GM13977 (cell line): ENCODE measurements at regions not wholly inside any gene's neighbourhood (a gene's known extent, or its start where the extent isn't known, plus 50 kb on each side); places are given as distances from the start of the nearest gene placed in this dataset.

Experiments
- DNase-seq: peaks from one replicate; pipeline ENCODE4 v3.0.0; 2012; ENCODE audit warnings: low spot score
- in situ Hi-C: fragments of 300-500 bp; cut with MboI; formaldehyde crosslinking; loops from one replicate; pipeline ENCODE4 v1.12.0; 2022; ENCODE audit warnings: low sequenced_read_pairs, low pct_unique_long_range_greater_than_20kb, mixed read lengths, inconsistent platforms; ENCODE audit not compliant: unreplicated experiment
- TF ChIP-seq, protein P1 (sequence below): IDR thresholded peaks from 2 replicates; pipeline ENCODE4 v1.5.1; 2012; ENCODE audit warnings: mild to moderate bottlenecking, control low read depth; ENCODE audit not compliant: insufficient read depth; ENCODE audit errors: extremely low read depth, missing control alignments

DNA sequence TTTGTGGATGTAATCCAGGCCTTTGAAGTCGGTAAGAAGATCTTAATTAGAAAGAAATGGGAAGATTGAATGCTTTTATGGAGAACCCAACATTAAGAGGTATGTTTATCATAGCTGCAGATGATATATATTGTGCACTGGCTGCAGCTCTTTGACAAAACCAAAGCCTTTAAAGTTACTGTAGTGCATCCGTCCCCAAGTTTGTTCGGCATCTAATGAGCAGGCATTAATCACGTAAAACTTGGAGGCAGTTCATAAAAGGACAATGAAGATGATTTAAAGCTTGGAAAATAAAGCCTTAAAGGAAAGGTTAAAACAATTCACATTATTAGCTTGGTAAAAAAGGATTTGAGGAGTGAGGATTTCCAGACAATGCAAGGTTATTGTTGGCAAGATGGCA lies 150.8 kb upstream of the ARX start:
- in situ Hi-C loops, result no loop called here
- TF ChIP-seq, protein P1, sequence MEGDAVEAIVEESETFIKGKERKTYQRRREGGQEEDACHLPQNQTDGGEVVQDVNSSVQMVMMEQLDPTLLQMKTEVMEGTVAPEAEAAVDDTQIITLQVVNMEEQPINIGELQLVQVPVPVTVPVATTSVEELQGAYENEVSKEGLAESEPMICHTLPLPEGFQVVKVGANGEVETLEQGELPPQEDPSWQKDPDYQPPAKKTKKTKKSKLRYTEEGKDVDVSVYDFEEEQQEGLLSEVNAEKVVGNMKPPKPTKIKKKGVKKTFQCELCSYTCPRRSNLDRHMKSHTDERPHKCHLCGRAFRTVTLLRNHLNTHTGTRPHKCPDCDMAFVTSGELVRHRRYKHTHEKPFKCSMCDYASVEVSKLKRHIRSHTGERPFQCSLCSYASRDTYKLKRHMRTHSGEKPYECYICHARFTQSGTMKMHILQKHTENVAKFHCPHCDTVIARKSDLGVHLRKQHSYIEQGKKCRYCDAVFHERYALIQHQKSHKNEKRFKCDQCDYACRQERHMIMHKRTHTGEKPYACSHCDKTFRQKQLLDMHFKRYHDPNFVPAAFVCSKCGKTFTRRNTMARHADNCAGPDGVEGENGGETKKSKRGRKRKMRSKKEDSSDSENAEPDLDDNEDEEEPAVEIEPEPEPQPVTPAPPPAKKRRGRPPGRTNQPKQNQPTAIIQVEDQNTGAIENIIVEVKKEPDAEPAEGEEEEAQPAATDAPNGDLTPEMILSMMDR, result no peak
- no peak for DNase-seq

DNA sequence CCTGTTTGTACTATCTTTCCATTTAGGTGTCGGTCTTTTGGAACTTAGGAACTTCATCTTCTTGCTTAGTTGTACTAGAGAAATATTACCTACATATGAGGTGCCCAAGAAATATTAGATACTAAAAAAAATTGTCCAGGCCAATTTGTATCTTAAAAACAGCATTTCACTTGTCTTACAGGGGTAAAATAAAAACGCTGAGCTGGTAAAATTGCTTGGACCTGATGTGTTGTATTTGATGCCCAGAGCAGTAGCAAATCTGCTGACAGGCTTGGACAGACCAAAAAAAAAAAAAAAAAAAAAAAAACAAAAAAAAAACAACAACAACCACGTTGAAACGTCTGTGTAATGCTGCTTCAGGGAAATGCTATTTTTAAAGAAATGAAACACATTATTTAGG lies 150.4 kb upstream of the ARX start:
- in situ Hi-C loops, result no loop called here
- TF ChIP-seq, protein P1, result no peak
- no peak for DNase-seq

DNA sequence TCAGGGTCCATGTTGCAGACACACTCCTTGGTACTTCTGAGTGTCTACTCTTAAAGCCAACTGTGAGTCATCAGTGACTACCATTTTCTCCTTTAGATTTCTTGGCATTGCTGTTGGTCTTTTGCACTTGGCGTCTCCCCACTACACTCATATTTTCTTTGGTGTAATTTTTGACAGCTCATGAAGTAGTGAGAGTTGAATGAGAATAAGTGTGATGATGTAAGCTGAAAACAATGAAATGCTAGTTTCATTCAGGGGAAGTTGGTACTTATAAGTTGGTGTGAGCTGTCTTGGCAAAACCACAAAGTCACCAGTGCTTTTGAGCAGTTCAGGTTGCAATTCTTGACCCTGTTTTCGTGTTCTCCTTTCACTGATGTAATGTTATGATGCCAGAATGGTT lies 142.9 kb upstream of the ARX start:
- in situ Hi-C loops, result no loop called here
- TF ChIP-seq, protein P1, result no peak
- no peak for DNase-seq

DNA sequence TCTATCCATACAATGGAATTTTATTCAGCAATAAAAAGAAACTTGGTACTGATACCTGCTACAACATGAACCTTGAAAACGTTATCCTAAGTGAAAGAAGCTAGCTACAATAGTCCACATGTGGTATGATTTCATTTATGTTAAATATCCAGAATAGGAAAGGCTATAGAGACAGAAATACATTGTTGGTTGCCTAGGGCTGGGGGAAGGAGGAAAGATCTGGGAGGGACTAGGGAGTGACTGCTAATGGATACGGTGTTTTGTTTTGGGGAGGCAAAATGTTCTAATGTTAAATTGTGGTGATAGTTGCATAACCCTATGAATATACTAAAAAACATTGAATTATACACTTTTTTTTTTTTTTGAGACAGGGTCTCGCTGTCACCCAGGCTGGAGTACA lies 141.1 kb upstream of the ARX start:
- in situ Hi-C loops, result no loop called here
- TF ChIP-seq, protein P1, result no peak
- DNase-seq, result no peak

DNA sequence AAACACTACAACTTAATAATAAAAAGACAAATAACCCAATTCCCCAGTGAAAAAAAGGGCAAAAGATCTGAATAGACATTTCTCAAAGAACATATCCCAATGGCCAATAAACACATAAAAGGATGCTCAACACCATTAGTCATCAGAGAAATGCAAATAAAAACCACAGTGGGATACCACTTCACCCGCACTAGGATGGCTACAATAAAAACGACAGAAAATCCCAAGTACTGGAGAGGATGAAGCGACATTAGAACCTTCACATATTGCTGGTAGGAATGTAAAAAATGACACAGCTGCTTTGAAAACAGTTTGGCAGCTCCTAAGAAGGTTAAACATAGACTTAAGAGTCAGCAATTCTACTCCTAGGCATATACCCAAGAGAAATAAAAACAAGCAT lies 140.6 kb upstream of the ARX start:
- DNase-seq, result no peak
- in situ Hi-C loops, result no loop called here
- TF ChIP-seq, protein P1, result no peak

DNA sequence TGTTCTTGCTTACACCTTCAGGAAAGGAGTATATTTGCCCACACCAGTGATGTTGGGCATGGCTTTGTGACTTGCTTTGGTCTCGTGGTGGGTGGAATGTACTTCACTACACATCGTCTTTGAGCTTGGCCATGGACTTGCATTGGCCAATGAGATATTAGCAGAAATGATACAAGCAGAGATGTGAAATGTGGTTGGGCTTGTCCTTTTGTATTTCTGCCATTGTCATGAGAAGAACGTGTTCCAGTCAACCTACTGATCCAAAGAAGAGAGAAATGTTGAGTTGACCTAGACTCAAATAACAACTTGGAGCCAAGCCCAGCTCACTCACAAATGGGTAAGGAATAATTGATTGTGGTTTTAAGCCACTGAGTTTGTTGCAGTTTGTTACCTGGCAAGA lies 138.4 kb upstream of the ARX start:
- TF ChIP-seq, protein P1, result no peak
- in situ Hi-C loops, result no loop called here
- DNase-seq, result no peak

DNA sequence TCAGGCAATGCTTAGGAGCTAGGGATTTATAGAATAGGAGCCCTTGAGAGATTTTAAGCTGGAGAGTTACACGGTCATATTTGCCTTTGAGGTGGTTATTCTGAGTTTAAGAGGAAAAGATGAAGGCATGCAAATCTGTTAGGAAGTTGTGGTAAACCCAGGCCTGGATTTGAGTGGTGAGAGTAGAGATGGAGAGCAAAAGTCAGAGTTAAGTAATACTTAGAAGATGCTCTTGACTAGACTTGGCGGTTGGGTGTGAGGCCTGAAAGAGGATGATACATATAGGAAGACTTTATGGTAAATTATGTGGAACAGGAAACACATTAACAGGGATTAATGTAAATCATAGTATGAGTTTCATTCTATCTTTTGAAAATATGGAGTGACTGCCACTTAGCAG lies 136.0 kb upstream of the ARX start:
- in situ Hi-C loops, result no loop called here
- TF ChIP-seq, protein P1, result no peak
- no peak for DNase-seq
